ENCODE measurements at regions not wholly inside any gene's neighbourhood (a gene's known extent, or its start where the extent isn't known, plus 50 kb on each side); places are given as distances from the start of the nearest gene placed in this dataset.

DNA sequence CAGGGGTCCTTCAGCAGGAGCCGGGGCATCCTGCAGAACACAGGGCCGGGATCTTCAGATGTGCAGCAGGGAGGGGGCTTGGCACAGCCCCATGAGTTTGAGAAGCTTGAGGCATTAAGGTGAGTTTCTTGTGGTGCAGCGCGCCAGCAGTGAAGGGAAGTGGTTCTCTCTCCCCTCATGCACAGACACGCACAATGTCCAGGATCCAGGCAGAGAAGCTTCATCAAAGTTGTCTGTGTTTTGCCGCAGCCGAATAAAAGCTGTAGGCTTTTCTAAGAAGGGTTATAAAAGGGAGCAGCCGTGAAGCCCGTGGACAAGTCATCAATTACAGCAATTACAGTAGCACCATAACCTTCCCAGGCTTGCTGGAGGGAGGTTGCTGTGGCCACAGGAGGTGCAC lies 491.0 kb upstream of the CDH4 start:
- peaks cover 16% of the 10 kb centered on the region for H3K27me3 ChIP-seq (ENCODE audit: insufficient read depth, low read depth, severe bottlenecking)
- H3K9me3 ChIP-seq (ENCODE audit: severe bottlenecking) = peaks cover 2% of the 10 kb centered on the region
- H3K36me3 ChIP-seq = no peaks in the 10 kb centered on the region
- DNase-seq = no peak
- TF ChIP-seq, protein P1, sequence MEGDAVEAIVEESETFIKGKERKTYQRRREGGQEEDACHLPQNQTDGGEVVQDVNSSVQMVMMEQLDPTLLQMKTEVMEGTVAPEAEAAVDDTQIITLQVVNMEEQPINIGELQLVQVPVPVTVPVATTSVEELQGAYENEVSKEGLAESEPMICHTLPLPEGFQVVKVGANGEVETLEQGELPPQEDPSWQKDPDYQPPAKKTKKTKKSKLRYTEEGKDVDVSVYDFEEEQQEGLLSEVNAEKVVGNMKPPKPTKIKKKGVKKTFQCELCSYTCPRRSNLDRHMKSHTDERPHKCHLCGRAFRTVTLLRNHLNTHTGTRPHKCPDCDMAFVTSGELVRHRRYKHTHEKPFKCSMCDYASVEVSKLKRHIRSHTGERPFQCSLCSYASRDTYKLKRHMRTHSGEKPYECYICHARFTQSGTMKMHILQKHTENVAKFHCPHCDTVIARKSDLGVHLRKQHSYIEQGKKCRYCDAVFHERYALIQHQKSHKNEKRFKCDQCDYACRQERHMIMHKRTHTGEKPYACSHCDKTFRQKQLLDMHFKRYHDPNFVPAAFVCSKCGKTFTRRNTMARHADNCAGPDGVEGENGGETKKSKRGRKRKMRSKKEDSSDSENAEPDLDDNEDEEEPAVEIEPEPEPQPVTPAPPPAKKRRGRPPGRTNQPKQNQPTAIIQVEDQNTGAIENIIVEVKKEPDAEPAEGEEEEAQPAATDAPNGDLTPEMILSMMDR (IDR thresholded peaks at IDR 0.05; ENCODE audit: low read depth, low read length) = no peak
- H3K27ac ChIP-seq = no peak overlapping the region
- no peak overlapping the region for H3K4me3 ChIP-seq (ENCODE audit: low read depth, low read length)

DNA sequence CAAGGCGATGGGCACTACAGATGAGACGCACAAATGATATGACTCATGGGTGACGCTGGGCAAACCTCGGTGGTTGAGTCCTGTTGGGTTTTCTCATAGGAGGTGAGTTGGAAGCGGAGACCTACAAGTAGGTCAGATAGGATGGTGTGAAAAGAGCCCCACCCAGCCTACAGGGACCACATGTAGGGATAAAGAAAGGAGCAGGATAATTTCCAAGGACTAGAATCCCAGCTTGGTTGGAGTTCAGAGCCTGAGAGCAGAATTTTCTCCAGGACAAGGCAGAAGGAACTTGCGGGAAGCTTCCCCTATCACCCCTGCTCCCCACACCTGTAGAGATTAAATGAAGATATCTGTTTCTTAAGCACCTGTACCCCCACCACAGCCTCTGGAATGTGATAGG lies 489.7 kb upstream of the CDH4 start:
- H3K27ac ChIP-seq = no peak overlapping the region
- H3K4me3 ChIP-seq (ENCODE audit: low read depth, low read length) = no peak overlapping the region
- peaks cover 19% of the 10 kb centered on the region for H3K27me3 ChIP-seq (ENCODE audit: insufficient read depth, low read depth, severe bottlenecking)
- H3K9me3 ChIP-seq (ENCODE audit: severe bottlenecking) = peaks cover 2% of the 10 kb centered on the region
- TF ChIP-seq, protein P1 (IDR thresholded peaks at IDR 0.05; ENCODE audit: low read depth, low read length) = no peak
- H3K36me3 ChIP-seq = no peaks in the 10 kb centered on the region
- no peak for DNase-seq

DNA sequence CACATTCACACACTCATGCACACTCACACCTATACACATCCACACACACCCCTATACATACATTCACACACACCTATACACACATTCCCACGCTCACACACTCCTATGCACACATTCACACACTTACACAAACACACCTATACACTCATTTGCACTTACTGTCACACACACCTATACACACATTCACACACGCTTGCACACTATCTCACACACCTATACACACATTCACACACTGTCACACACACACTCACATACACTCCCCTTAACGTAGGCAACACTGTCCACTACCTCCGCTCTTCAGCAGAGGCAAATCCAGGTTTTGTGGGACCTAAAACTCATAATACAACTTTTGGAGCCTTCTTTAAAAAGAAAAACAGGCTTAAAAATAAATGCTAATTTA lies 487.7 kb upstream of the CDH4 start:
- DNase-seq = no peak
- Histone ChIP-seq H3K27me3 (ENCODE audit: insufficient read depth, low read depth, severe bottlenecking) (peaks cover 19% of the 10 kb centered on the region), H3K9me3 (ENCODE audit: severe bottlenecking) (peaks cover 5% of the 10 kb centered on the region), H3K36me3 (no peaks in the 10 kb centered on the region), H3K4me3 (ENCODE audit: low read depth, low read length) (no peak overlapping the region), H3K27ac (no peak overlapping the region)
- TF ChIP-seq, protein P1 (IDR thresholded peaks at IDR 0.05; ENCODE audit: low read depth, low read length) = no peak

DNA sequence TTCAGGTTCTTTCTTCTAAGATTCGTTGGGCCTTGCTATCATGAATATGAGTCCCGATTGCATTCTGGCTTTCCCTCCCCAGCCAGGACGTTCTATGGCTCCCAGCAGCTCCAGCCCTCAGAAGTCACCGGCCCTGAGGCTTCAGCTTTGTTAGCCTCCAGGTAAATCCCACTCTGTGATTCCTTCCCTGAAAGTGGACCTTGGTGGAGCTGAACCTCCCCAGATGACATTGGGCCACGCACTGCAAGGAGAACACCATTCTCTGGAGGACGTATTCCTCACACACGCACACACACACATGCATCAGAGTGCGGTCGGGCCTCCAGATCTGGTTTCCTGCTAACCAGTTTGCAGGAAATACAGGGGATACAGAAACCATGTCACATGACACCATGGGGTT lies 487.3 kb upstream of the CDH4 start:
- no peak for DNase-seq
- TF ChIP-seq, protein P1 (IDR thresholded peaks at IDR 0.05; ENCODE audit: low read depth, low read length) = no peak
- Histone ChIP-seq H3K27ac (no peak overlapping the region), H3K27me3 (ENCODE audit: insufficient read depth, low read depth, severe bottlenecking) (peaks cover 19% of the 10 kb centered on the region), H3K36me3 (no peaks in the 10 kb centered on the region), H3K4me3 (ENCODE audit: low read depth, low read length) (no peak overlapping the region), H3K9me3 (ENCODE audit: severe bottlenecking) (peaks cover 9% of the 10 kb centered on the region)

DNA sequence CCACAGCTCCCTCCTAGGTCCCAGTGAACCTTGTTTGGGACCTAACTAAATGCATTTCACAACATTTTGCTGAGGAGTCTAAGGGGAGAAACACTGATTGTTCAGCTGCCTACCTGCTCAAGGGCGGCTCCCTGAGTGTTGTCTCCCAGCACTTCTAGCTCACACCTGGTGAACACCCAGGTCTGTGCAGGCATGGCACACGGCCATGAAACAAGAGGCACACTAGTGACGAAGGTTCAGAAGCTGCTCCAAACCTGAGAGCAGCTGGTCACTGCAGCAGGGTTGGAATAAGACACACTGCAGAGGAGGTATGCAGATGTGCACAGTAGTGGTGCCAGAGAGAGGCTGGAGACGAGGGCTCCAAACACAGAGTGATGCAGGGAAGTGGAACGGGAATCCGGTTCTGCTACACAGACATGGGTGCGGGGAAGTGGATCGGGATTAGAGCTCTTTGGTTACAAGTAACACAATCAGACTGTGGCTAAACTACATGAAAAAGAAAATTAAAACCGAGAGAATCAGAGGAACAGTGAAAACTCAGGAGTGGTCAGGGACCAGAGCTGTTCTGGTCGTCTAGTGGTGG lies 486.1 kb upstream of the CDH4 start:
- TF ChIP-seq, protein P1 (IDR thresholded peaks at IDR 0.05; ENCODE audit: low read depth, low read length) = no peak
- peaks cover 22% of the 10 kb centered on the region for H3K27me3 ChIP-seq (ENCODE audit: insufficient read depth, low read depth, severe bottlenecking)
- no peak overlapping the region for H3K4me3 ChIP-seq (ENCODE audit: low read depth, low read length)
- no peak overlapping the region for H3K27ac ChIP-seq
- peaks cover 11% of the 10 kb centered on the region for H3K9me3 ChIP-seq (ENCODE audit: severe bottlenecking)
- no peaks in the 10 kb centered on the region for H3K36me3 ChIP-seq
- no peak for DNase-seq

DNA sequence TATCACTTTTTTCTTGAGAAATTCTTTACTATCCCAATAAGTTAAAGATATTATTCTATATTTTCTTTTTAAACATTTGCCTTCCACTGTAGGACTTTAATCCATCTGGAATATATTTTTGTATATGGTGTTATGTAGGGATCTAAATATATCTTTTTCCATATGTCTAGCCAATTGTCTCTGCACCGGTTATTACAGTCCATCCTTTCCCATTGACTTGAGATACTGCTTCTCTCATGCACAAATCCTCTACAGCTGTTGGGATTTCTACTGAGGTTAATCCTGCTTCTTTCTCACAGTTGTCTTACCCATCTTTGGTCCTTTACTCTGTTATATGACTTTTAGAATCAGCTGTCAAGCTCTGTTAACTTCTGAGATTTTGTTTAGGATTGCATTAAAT lies 483.8 kb upstream of the CDH4 start:
- H3K36me3 ChIP-seq = no peaks in the 10 kb centered on the region
- no peak overlapping the region for H3K4me3 ChIP-seq (ENCODE audit: low read depth, low read length)
- H3K27me3 ChIP-seq (ENCODE audit: insufficient read depth, low read depth, severe bottlenecking) = peaks cover 28% of the 10 kb centered on the region
- no peak for DNase-seq
- no peak overlapping the region for H3K27ac ChIP-seq
- TF ChIP-seq, protein P1 (IDR thresholded peaks at IDR 0.05; ENCODE audit: low read depth, low read length) = no peak
- H3K9me3 ChIP-seq (ENCODE audit: severe bottlenecking) = peaks cover 13% of the 10 kb centered on the region

Data from WERI-Rb-1 (cell line).